ENCODE measurements at regions not wholly inside any gene's neighbourhood (a gene's known extent, or its start where the extent isn't known, plus 50 kb on each side); places are given as distances from the start of the nearest gene placed in this dataset.

- no peak for DNase-seq
Measured at GRCh38 chr7:94111009-94111408, 106.9 kb upstream of the BET1 start.

GRCh38 chr7:94115316-94115715 is 111.2 kb upstream of the BET1 start:
- DNase-seq: no peak

- DNase-seq: no peak
Measured at GRCh38 chr7:94123136-94123535, 119.0 kb upstream of the BET1 start.

- no peak for DNase-seq
Measured at GRCh38 chr7:94127026-94127425, 122.9 kb upstream of the BET1 start.

GRCh38 chr7:94128072-94128471 is 123.9 kb upstream of the BET1 start:
- no peak for DNase-seq

GRCh38 chr7:94129443-94130140 is 125.4 kb upstream of the BET1 start:
- peak; percentile 37 for DNase-seq

- no peak for DNase-seq
Measured at GRCh38 chr7:94130716-94131115, 126.6 kb upstream of the BET1 start.

- peak; percentile 60 for DNase-seq
Measured at GRCh38 chr7:94133460-94133859, 129.3 kb upstream of the BET1 start.

- DNase-seq: no peak
Measured at GRCh38 chr7:94135180-94135579, 131.0 kb upstream of the BET1 start.

- DNase-seq: peak; percentile 63
Measured at GRCh38 chr7:94142281-94142680, 138.1 kb upstream of the BET1 start.

GRCh38 chr7:94145602-94146001 is 141.4 kb upstream of the BET1 start:
- DNase-seq: no peak

- DNase-seq: no peak
Measured at GRCh38 chr7:94146408-94146807, 142.3 kb upstream of the BET1 start.

GRCh38 chr7:94149789-94150545 is 145.8 kb upstream of the BET1 start:
- DNase-seq: no peak

- no peak for DNase-seq
Measured at GRCh38 chr7:94154182-94154581, 150.0 kb upstream of the BET1 start.

GRCh38 chr7:94154858-94155257 is 150.7 kb upstream of the BET1 start:
- peak; percentile 59 for DNase-seq

- DNase-seq: peak; percentile 81
Measured at GRCh38 chr7:94157659-94158306, 153.6 kb upstream of the BET1 start.

GRCh38 chr7:94160719-94161435 is 156.7 kb upstream of the BET1 start:
- peak; percentile 92 for DNase-seq

GRCh38 chr7:94161476-94161875 is 157.3 kb upstream of the BET1 start:
- DNase-seq: no peak

- DNase-seq: no peak
Measured at GRCh38 chr7:94169682-94170081, 165.5 kb upstream of the BET1 start.

- DNase-seq: peak; percentile 68
Measured at GRCh38 chr7:94170836-94171235, 166.7 kb upstream of the BET1 start.

- DNase-seq: no peak
Measured at GRCh38 chr7:94173436-94173835, 169.3 kb upstream of the BET1 start.

- DNase-seq: no peak
Measured at GRCh38 chr7:94174375-94174774, 170.2 kb upstream of the BET1 start.

GRCh38 chr7:94174956-94175355 is 170.8 kb upstream of the BET1 start:
- DNase-seq: no peak
